Embryonic facial prominence (tissue), 1 donor: ENCODE measurements at regions not wholly inside any gene's neighbourhood (a gene's known extent, or its start where the extent isn't known, plus 50 kb on each side); places are given as distances from the start of the nearest gene placed in this dataset.
"Not testable (repeated sequence)": the region's sequence is repeated elsewhere in the genome, so short reads cannot be mapped to it uniquely, and the experiment has no call there.

Source experiments
- DNase-seq: peaks from one replicate; pipeline ENCODE4 v3.0.0-alpha.2; 2016; ENCODE audit errors: extremely low spot score

DNA sequence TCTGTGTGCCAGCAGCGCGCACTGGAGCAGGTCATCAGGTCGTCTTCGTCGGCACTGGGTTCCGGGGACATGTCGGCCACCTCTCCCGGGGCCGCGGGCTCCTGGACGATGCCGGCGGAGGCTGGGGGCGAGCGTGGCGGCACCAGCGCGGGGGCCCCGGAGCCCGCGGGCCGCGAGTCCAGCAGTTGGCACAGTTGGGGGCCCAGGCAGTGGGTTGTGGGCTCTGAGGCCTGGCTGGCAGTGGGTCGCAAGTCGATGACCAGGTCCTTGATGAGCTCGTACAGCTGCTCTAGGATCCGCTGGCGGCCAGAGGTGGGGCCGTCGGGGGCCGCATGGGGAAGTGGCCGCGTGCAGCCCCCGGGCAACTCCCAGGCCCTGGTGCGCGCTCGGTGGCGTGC is 300.5 kb downstream of the CCDC74A start:
- no peak for DNase-seq

DNA sequence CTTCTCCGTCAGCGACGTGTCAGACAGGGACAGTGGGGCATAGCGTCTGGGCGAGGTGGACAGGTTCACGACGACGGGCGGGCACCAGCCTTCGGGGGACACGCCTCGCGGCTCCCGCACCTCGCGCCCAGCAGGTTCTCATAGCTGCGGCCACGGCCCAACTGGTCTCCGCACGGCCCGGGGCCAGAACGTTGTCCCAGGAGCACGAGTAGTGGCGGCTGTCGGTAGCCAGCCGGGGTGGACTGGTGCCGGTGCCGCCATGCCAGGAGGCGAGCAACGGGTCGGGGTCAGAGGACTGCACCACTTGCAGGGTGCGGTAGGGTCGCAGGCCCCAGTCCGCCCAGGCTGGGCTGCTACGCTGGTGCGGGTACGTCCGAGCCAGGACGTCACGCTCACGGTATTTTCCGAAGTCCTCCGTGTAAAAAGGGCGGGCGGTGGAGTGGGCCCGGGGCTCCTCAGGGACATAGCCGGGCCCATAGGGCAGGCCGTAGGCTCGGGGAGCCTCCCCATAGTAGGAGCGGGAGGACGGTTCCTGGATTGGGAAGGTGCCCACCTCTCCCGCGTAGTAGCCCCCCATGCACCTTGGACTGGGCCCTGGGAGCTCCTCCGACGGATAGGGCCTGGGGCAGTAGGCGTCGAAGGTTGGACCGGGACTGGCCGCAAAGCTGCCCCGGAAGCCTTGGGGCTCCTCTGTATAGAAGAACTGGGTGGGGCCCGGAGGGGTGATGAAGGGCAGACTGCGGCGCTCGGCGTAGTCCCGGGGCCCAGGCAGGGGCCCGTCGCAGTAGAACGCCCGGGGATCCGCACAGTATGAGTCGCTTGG is 301.2 kb downstream of the CCDC74A start:
- not testable (repeated sequence) for DNase-seq

DNA sequence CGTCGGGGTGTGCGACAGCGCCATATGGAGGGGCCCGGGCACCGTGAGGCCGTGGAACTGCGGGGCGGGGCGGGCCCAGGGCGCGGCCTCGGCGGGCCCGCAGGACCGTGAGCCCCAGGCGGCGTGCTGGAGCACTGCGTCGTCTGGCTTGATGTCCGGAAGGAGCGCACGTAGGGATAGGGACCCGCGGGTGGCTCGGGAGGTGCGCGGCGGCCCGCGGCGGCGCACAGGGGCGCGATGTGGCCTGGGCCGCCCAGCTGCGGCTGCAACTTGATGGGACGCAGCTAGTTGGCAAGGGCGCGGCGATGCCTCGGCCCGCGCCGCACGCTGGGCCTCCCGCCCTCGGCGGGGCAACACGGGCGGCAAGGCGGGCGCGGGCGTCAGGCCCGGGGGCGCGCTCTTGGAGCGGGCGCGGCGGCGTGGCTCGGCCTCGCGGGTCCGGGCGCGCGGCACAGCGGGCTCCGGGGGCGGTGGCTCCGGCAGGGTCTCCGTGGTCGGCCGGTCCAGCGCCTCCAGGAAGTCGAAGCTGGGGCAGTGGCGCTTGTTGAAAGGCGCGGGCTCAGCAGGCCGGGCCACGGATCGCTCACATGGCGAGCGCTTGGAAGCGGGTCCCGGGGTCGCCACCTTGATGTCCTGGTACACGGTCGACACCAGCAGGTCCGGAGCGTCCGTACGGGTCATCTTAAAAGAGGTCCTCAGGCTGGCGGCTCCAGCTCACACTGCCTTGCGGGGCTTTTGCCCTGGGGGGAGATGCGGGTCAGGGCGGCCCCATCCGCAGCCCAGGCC is 302.0 kb downstream of the CCDC74A start:
- DNase-seq, result not testable (repeated sequence)

DNA sequence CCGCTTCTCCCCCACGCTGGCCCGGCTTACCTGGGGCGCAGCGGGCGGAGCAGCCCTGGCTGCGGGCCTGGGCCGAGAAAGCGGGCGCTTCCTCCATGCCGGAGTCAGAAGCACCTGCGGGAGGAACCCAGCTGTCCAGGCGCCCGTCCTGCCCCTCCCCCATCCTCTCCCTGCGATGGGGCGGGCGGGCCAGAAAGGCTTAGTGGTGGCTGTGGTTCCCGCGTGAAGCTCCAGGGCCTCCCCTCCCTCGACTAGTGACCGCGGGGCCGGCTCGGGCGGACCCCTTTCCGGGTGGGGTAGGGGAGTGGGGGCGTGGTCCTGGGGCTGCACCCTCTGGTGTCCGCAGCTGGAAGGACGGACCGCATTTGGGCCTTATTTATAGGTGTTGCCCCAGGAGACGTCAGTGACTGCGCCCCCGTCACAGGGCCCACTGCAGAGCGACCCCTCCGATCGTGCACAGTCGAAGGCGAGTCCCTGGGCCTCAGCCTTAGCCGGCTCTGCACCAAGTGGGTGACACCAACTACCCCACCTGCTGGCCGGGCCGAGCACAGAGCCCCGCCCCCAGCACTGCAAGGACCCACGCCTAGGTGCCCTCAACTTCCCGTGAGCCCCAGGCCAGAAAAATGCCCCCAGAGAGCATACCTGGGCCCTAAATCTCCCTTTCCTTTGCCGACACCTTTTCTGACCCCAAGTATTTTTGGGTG is 302.7 kb downstream of the CCDC74A start:
- DNase-seq, result not testable (repeated sequence)

DNA sequence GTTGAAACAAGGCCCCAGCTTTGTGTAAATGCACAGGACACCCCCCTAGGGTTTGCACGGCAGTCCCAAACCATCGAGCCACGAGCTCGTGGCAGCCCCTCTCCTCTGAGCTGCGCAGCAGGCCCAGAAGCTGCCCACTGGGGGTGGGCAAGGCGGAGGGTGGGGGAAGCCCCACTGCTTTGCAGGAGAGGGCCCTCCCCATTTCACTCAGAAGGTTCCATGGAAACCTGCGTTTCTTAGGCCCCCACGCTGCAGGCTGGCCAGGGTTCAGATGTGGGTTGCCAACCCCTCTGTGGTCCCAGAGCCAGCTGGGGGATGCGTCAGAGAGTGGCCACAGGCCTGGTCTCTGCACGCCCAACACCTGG is 303.2 kb downstream of the CCDC74A start:
- not testable (repeated sequence) for DNase-seq

DNA sequence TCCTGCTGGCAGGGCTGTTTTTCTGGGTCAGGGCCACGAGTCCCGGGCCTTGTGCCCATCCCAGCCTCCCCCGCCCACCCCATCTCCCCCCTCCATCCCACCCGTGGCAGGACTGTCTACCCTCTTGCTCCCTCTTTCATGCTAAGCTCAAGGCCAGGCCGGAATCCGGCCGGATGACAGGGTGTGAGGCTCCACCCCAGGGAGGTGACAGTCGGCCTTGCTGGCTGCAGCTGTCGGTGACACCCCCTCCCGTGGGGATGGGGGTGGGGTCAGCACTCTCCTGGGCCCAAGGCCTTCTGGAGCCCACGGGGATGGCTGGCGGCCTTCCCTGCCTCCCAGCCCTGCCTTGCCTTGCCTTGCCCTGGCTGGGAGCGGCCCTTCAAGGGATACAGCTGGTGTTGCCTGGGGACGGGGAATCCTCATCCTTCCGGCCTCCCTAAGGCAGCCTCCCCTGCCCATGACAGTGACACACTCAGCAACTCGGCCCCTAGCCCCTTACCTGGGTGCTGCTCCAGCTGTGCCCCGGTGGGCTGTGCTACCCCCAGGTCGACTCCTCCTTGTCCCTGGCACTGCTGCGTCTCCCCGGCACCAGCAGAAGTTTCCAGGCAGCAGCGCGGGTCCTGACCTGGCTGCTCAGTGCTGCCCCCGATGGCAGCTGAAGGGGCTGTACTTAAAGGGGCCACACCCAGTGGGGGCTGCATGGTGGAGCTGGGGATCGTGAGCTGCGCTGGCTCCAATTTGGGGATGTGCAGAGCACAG is 303.9 kb downstream of the CCDC74A start:
- not testable (repeated sequence) for DNase-seq

DNA sequence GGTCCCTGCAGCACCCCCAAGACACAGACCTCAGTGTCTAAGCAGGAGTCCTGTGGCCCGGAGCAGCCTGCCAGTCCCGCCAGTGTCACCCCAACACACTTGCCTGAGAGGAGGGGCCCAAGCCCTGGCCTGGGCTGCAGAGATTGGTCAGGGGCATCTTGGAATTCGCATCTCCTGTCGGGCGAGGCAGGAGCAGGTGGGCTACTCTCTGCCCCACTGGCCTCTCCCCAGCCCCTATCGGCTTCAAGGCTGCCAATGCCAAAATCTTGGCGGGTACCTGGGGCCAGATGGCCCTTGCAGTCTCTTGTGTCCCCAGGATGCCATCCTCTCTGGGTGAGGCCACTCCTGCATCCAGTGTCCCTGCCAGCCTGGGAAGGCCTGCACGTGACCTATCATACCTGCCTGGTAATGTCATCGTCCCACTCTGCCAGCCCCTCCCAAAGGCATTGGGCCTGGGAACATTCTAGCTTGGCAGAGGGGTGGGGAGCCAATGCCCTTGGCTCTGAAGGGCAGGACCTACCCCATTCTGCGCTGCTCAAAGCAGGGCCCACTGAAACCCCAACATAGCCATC is 304.6 kb downstream of the CCDC74A start:
- not testable (repeated sequence) for DNase-seq

DNA sequence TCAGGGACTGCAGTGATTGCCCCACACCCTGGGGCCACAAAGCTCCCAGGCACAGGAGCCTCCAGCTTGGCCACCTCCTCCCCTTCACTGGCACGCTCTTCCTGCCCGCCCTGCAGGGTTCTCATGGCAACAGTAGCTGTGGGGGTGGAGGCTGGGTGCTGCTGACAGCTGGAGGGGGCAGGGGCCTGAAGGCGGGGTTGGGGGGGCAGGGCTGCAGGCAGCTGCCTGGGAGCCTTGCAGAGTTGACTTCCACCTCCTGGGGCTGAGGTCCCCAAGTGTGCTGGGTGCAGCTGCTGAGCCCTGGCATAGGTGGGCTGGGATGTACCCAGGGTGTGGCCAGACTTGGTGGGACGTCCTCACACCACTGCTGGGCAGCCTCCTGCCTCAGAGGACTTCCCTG is 305.2 kb downstream of the CCDC74A start:
- DNase-seq, result not testable (repeated sequence)

DNA sequence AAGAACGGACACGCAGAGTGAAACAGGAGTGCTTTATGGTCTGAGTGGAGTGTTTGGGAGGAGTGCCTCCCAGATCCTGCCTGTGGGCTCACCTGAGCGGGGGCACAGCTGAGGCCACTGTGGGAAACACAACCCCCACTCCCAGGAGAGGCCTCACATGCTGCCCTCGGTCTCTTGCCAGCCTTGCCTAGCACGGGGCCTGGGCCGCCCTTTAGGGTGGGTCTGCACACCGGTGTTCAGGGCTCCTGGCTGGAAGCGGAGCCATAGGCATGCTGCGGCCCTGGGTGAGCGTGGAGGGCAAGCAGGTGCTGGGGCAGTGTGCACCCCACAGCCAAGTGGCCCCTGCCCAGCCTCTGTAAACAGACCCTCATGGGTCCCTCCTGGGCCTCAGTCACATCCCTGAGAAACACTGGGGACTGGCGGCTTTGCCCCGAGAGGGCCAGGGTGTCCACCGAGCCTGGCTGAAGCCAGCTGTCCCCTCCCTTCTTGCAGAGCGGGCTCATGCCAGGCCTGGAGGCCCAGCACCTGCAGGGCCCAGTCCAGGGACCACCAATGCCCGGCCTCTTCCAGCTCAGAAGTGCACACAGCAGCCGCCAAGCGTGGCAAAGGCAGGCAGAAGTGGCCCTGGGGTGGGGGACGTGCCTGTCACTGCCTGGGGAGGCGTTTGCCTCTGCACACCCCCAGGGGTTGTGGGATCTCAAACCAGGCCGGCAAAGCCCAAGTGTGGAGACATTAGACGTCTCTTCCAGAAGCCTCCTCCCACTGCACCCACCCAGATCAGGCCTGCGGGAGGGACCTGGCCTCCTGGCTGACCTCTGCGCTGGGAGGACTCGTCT is 305.9 kb downstream of the CCDC74A start:
- not testable (repeated sequence) for DNase-seq

DNA sequence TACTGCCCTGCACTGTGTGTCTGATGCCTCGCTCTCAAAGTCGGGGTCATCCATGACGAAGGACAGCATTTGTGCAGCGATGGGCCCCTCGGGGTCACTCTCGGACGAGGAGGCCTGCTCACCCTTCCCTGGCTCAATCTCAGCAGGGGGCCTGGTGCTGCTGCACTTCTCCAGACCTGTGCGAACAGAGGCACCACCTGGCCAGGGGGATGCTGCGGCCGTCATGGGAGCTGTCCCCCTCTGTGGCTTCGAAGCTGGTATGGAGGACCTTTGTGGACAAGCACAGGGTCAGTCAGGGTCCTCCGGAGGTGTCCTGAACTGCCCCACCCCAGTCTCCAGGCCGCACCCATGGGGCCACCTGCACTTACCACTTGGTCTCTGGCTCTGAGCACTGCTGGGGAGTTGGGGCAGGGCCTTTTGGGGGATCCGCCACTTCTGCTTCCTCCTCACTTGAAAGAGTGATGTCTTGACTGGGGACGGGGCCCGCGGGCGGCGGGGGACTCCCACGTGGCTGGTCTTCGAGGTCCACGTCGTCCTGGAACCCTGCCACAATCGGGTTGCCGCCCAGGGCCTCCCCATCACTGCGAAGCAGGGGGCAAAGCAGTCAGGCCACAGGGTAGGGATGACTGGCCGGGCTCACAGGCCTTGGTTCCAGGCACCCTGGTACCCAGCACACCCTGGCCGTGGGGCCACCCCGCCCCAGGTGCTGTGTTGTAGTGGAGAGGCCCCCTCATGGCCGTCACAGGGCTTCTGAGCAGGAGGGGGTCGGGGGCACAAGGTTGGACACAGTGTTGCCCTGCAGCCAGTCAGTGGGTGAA is 306.7 kb downstream of the CCDC74A start:
- not testable (repeated sequence) for DNase-seq

DNA sequence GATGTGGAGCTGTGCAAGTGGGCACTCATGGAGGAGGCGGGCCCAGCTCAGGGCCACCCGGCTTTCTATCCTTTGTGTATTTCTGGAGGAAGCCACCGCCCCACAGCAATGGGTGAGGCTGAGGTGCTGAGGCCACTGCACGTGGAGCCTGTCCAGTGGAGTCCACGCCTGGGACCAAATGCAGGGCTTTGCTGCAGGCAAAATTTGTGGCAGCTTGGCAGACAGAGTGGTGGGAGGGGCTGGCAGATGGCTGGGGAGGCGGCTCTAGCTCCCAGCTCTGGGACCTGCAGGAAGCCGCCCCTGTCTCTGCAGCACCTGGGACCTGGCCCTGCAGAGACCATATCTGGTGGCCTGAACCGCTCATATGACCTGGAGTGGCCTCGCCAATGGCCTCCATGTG is 307.3 kb downstream of the CCDC74A start:
- DNase-seq, result not testable (repeated sequence)

DNA sequence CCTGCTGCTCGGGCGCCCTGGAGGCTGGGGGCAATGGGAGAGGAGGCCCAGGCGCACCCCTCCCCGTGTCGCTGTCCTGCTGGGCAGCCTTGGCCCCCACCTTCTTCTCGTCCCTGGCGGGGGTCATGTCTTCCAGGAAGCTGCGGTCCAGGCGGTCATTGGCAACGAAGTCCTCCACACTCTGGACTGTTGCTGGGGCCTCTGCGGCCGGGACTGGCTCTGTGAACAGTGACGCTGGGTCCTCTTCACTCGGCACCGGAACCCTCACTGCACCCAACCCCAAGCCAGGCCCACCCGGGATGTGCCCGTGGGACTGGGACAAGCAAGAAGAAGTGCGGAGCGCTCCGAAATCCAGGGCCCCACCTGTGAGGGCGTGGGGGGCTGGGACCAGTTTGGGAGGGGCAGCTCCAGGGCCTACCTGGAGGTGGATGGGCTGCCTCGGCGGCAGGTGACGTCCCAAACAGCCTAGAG is 308.0 kb downstream of the CCDC74A start:
- DNase-seq, result no peak

DNA sequence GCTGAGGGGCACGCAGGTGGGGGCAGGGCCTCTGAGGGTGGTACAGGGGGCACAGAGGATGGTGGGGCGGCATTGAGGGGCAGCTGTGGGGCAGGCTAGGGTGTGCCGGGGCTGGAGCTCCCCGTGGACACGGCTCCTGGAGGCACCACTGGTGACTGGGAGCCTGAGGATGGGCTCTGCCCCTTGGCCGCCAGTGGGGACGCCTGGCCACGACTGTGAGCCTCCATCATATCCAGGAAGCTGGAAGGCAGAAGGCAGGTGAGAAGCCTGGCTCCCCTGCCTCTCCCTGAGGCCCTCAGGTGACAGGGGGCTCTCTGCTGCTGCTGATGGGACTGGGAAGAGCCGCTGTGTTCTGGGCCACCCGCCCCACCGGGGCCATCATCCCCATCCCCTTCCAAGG is 308.4 kb downstream of the CCDC74A start:
- DNase-seq, result not testable (repeated sequence)

DNA sequence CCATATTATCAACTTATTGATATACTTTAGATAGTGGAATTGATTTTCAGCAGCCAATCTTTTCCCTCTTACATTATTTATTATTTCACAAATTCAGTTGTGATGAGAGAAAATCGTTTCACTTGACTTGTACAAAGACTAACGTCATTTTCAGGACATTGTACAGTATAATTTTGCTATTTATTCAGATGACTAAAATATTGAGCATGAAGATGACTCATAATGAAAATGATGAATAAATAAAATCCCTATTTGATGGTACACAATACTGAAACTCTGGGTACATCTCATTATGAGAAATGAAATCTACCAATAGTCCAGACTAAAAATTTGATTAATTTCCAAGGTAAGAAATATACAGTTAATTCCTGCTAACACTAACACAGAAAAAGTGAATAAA is 316.4 kb downstream of the CCDC74A start:
- not testable (repeated sequence) for DNase-seq

DNA sequence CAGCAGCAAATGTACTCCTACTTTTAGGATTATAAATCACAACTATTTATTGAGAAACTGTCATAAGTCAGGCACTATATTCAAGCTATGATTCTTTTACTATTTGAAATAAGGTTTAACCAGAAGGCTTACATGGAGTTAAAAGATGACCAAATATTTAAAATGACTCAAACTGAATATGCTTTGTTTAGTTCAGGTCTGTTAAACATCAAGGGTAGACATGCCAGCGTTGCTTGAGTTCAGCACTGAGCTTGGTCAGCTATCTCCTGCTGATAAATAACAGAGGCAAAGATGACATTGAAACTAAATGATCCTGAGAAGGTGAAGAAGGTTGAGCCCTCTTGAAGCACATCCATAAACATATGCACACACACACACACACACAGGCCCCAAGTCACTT is 305.6 kb downstream of the ANKRD30BL start:
- DNase-seq, result not testable (repeated sequence)

DNA sequence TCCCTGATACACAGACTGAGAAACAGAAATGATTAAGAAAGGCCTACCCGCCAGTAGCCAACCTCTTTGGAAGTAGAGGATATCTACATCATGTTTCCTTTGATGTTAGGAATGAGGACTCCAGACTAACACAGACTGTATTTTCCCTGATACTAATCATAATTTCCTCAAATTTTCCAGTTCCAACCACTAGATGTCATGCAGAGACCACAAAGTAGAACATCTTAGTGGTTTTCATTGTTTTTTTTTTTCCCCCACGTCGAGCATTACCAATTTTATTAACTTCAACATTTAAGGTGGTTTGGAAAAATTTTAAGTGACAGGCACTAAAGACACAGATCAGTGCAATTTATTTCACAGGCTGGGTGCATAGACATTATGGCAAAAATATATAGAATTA is 303.6 kb downstream of the ANKRD30BL start:
- DNase-seq, result not testable (repeated sequence)
